ENCODE measurements at regions not wholly inside any gene's neighbourhood (a gene's known extent, or its start where the extent isn't known, plus 50 kb on each side); places are given as distances from the start of the nearest gene placed in this dataset.

- Histone ChIP-seq H3K9me3 (no peaks in the 10 kb centered on the region), H3K4me1 (no peaks in the 10 kb centered on the region), H3K36me3 (no peaks in the 10 kb centered on the region), H3K27me3 (no peaks in the 10 kb centered on the region), H3K27ac (no peak overlapping the region), H3K4me3 (no peak overlapping the region)
- TF ChIP-seq CTCF (IDR thresholded peaks at IDR 0.05 in 4 of 5, conservative IDR thresholded peaks at IDR 0.05 in 1 of 5), result no peak
- TF ChIP-seq POLR2A (IDR thresholded peaks at IDR 0.05), result no peak
- DNase-seq, result no peak
- in situ Hi-C loops (cut with MboI; ENCODE audit: low sequenced_read_pairs in 4 of 4), result no loop called here
- ATAC-seq, result no peak
- intact Hi-C loops (cut with DNase I; ENCODE audit: low total_unique reads), result no loop called here
These were observed 183.4 kb upstream of the CNR1 start for GRCh38 chr6:88349511-88349910.

- TF ChIP-seq POLR2A (IDR thresholded peaks at IDR 0.05), result no peak
- no peak for TF ChIP-seq CTCF (IDR thresholded peaks at IDR 0.05 in 4 of 5, conservative IDR thresholded peaks at IDR 0.05 in 1 of 5)
- in situ Hi-C loops (cut with MboI; ENCODE audit: low sequenced_read_pairs in 4 of 4) (no loop called here), intact Hi-C loops (cut with DNase I; ENCODE audit: low total_unique reads) (no loop called here)
- Histone ChIP-seq H3K36me3 (no peaks in the 10 kb centered on the region), H3K4me3 (no peak overlapping the region), H3K27ac (no peak overlapping the region), H3K4me1 (no peaks in the 10 kb centered on the region), H3K27me3 (no peaks in the 10 kb centered on the region), H3K9me3 (no peaks in the 10 kb centered on the region)
- ATAC-seq, result no peak
- DNase-seq, result no peak
These were observed 176.2 kb upstream of the CNR1 start for GRCh38 chr6:88342336-88342735.

GRCh38 chr6:88339761-88340160 is 173.6 kb upstream of the CNR1 start:
- Histone ChIP-seq H3K4me3 (no peak overlapping the region), H3K27ac (no peak overlapping the region), H3K27me3 (no peaks in the 10 kb centered on the region), H3K9me3 (no peaks in the 10 kb centered on the region), H3K36me3 (no peaks in the 10 kb centered on the region), H3K4me1 (no peaks in the 10 kb centered on the region)
- ATAC-seq (no peak), DNase-seq (no peak)
- no peak for TF ChIP-seq POLR2A (IDR thresholded peaks at IDR 0.05)
- TF ChIP-seq CTCF (IDR thresholded peaks at IDR 0.05 in 4 of 5, conservative IDR thresholded peaks at IDR 0.05 in 1 of 5), result no peak
- in situ Hi-C loops (cut with MboI; ENCODE audit: low sequenced_read_pairs in 4 of 4) (no loop called here), intact Hi-C loops (cut with DNase I; ENCODE audit: low total_unique reads) (no loop called here)

- H3K4me1 ChIP-seq, result no peaks in the 10 kb centered on the region
- H3K27ac ChIP-seq, result no peak overlapping the region
- H3K9me3 ChIP-seq, result no peaks in the 10 kb centered on the region
- H3K4me3 ChIP-seq, result no peak overlapping the region
- ATAC-seq, result no peak
- H3K36me3 ChIP-seq, result no peaks in the 10 kb centered on the region
- in situ Hi-C loops (cut with MboI; ENCODE audit: low sequenced_read_pairs in 4 of 4) (no loop called here), intact Hi-C loops (cut with DNase I; ENCODE audit: low total_unique reads) (no loop called here)
- DNase-seq, result no peak
- TF ChIP-seq POLR2A (IDR thresholded peaks at IDR 0.05) (no peak), CTCF (IDR thresholded peaks at IDR 0.05 in 4 of 5, conservative IDR thresholded peaks at IDR 0.05 in 1 of 5) (no peak)
- no peaks in the 10 kb centered on the region for H3K27me3 ChIP-seq
These were observed 155.2 kb upstream of the CNR1 start for GRCh38 chr6:88321306-88321705.

- in situ Hi-C loops (cut with MboI; ENCODE audit: low sequenced_read_pairs in 4 of 4), result no loop called here
- Histone ChIP-seq H3K4me1 (no peaks in the 10 kb centered on the region), H3K27me3 (no peaks in the 10 kb centered on the region), H3K9me3 (no peaks in the 10 kb centered on the region), H3K4me3 (no peak overlapping the region), H3K27ac (no peak overlapping the region), H3K36me3 (no peaks in the 10 kb centered on the region)
- intact Hi-C loops (cut with DNase I; ENCODE audit: low total_unique reads), result no loop called here
- TF ChIP-seq CTCF (IDR thresholded peaks at IDR 0.05 in 4 of 5, conservative IDR thresholded peaks at IDR 0.05 in 1 of 5), result no peak
- TF ChIP-seq POLR2A (IDR thresholded peaks at IDR 0.05), result no peak
- no peak for ATAC-seq
- DNase-seq, result no peak
These were observed 145.4 kb upstream of the CNR1 start for GRCh38 chr6:88311561-88311960.

Data from gastrocnemius medialis (tissue), 4 donors.